Natural killer cell (primary cell): ENCODE measurements at regions not wholly inside any gene's neighbourhood (a gene's known extent, or its start where the extent isn't known, plus 50 kb on each side); places are given as distances from the start of the nearest gene placed in this dataset.

ENCODE experiments used
- ATAC-seq, 3 donors: fragments of 150-1000 bp in 2 of 3; fragments of 200-7000 bp in 1 of 3; cut with Tn5 transposase; 1 replicate in 1 of 3; 2 replicates in 2 of 3; pipeline ENCODE4 v1.10.0; 2021; ENCODE audit warnings: mild to moderate bottlenecking in 2 of 3, moderate library complexity in 2 of 3
- DNase-seq, 2 donors: peaks; one replicate each; pipeline versions ENCODE4 v3.0.0 to v3.0.0-alpha.2; 2013 to 2021; ENCODE audit warnings: mixed read lengths in 1 of 2
- H3K27ac ChIP-seq: one replicate; pipeline ENCODE4 v1.5.1; 2013; ENCODE audit warnings: mild to moderate bottlenecking, low read length
- H3K27me3 ChIP-seq: one replicate; pipeline ENCODE4 v1.6.1; 2013; ENCODE audit warnings: low read length; ENCODE audit not compliant: control insufficient read depth, insufficient read depth
- H3K36me3 ChIP-seq: one replicate; pipeline ENCODE4 v1.6.1; 2013; ENCODE audit warnings: low read length; ENCODE audit not compliant: control insufficient read depth, insufficient read depth
- H3K4me1 ChIP-seq: one replicate; pipeline ENCODE4 v1.6.1; 2013; ENCODE audit warnings: low read length; ENCODE audit not compliant: control insufficient read depth, insufficient read depth
- H3K4me3 ChIP-seq: one replicate; pipeline ENCODE4 v1.5.1; 2013; ENCODE audit warnings: low read length
- H3K9me3 ChIP-seq: one replicate; pipeline ENCODE4 v1.6.1; 2013; ENCODE audit warnings: low read length; ENCODE audit not compliant: control insufficient read depth, insufficient read depth
- H3K27ac Mint-ChIP-seq, 2 donors: one replicate each; pipeline ENCODE4 v1.8.0; 2022; ENCODE audit warnings: mild to moderate bottlenecking in 2 of 2, mixed read lengths in 2 of 2, moderate library complexity in 1 of 2
- H3K27me3 Mint-ChIP-seq, 2 donors: one replicate each; pipeline ENCODE4 v1.8.0; 2022; ENCODE audit warnings: low read depth in 2 of 2, mixed read lengths in 2 of 2
- H3K36me3 Mint-ChIP-seq: one replicate; pipeline ENCODE4 v1.8.0; 2022; ENCODE audit warnings: mixed read lengths
- H3K4me1 Mint-ChIP-seq, 2 donors: one replicate each; pipeline ENCODE4 v1.8.0; 2022; ENCODE audit warnings: mixed read lengths in 2 of 2
- H3K4me3 Mint-ChIP-seq: one replicate; pipeline ENCODE4 v1.8.0; 2022; ENCODE audit warnings: mild to moderate bottlenecking, moderate library complexity, mixed read lengths
- H3K9me3 Mint-ChIP-seq, 2 donors: one replicate each; pipeline ENCODE4 v1.8.0; 2022; ENCODE audit warnings: mixed read lengths in 2 of 2
- WGBS: methylation state at CpG from one replicate; pipeline ENCODE4 v1.1.7; 2013; ENCODE audit warnings: missing lambda C conversion rate; ENCODE audit not compliant: insufficient coverage; 5-methylcytosine and 5-hydroxymethylcytosine counted together
- intact Hi-C: fragments of 100-400 bp; cut with micrococcal nuclease; formaldehyde crosslinking; loops from one replicate; pipeline ENCODE4 v1.14.2; 2022
- TF ChIP-seq, protein P1 (sequence below): fragments of 200-600 bp; IDR thresholded peaks from one replicate; pipeline ENCODE4 v1.8.0; 2022; ENCODE audit warnings: antibody characterized with exemption

DNA sequence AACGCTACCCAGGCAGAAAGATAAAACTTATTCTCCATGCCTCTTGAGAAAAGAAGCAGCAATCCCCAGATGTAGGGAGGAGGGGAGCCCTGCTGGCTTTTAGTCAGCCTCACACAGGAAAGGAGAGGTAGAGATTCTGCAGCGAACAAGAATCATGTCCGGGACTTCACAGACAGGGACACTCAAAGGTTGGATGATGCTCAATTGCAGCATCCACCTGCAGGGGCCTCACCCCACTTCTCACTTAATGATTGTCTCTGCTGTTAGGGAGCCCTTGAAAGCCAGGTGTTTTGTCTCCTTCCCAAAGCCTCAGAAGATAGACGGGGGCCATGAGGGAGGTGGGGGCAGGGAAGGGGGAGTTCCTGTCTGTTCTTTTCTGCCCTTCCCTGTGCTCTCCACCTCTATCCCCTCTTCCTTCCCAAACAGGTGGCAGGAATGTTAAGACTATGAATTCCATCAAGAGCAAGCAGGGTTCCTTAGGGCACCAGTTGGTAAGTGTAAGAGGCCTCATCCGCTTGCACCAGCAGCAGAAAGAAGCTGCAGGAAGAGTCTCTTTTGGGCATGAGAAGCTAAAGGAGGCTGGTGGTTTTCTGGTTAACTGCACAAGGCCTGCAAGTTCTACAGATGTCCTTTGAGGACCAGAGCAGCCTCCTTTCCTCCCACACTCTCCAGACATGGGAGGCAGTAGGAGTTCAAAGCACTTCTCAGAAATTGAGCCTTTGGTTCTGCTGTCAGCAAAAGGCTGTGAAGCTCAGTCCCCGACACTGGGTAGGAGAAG, 154.7 kb upstream of the TNP1 start:
- H3K4me1 Mint-ChIP-seq = no peaks in the 10 kb centered on the region
- H3K27ac Mint-ChIP-seq = no peak overlapping the region
- no peaks in the 10 kb centered on the region for H3K9me3 ChIP-seq
- no peaks in the 10 kb centered on the region for H3K27me3 ChIP-seq
- H3K9me3 Mint-ChIP-seq = no peaks in the 10 kb centered on the region
- WGBS = 78% methylated on average over 5 of the region's 6 CpGs
- ATAC-seq (no peak), DNase-seq (no peak)
- H3K27ac ChIP-seq = no peak overlapping the region
- no peak overlapping the region for H3K4me3 Mint-ChIP-seq
- H3K4me1 ChIP-seq = no peaks in the 10 kb centered on the region
- TF ChIP-seq, protein P1, sequence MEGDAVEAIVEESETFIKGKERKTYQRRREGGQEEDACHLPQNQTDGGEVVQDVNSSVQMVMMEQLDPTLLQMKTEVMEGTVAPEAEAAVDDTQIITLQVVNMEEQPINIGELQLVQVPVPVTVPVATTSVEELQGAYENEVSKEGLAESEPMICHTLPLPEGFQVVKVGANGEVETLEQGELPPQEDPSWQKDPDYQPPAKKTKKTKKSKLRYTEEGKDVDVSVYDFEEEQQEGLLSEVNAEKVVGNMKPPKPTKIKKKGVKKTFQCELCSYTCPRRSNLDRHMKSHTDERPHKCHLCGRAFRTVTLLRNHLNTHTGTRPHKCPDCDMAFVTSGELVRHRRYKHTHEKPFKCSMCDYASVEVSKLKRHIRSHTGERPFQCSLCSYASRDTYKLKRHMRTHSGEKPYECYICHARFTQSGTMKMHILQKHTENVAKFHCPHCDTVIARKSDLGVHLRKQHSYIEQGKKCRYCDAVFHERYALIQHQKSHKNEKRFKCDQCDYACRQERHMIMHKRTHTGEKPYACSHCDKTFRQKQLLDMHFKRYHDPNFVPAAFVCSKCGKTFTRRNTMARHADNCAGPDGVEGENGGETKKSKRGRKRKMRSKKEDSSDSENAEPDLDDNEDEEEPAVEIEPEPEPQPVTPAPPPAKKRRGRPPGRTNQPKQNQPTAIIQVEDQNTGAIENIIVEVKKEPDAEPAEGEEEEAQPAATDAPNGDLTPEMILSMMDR = no peak
- no peak overlapping the region for H3K4me3 ChIP-seq
- H3K36me3 ChIP-seq = no peaks in the 10 kb centered on the region
- intact Hi-C loops = no loop called here
- peaks cover 26 to 36% of the 10 kb centered on the region in 2 donors for H3K27me3 Mint-ChIP-seq
- no peaks in the 10 kb centered on the region for H3K36me3 Mint-ChIP-seq

DNA sequence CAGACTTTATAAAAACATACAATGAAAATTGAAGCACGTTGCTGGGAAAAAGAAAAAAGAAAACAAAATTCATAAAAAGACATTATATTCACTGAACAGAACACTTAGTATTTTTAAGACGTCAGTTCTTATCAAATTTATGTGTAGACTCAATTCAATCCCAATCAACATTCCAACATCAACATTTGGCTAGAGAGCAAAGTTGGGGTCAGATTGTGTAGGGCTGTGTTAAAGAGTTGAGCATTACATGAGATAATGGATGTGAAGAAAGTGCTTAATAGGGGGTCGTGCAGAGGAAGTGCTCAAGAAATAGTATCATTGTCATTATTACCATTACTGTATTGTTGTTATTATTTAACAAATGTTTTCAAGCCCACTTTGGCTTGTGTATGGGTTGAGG, 154.1 kb upstream of the TNP1 start:
- intact Hi-C loops = no loop called here
- H3K27me3 Mint-ChIP-seq = peaks cover 24 to 38% of the 10 kb centered on the region in 2 donors
- no peak overlapping the region for H3K27ac Mint-ChIP-seq
- no peak for ATAC-seq
- H3K36me3 ChIP-seq = no peaks in the 10 kb centered on the region
- H3K36me3 Mint-ChIP-seq = no peaks in the 10 kb centered on the region
- no peaks in the 10 kb centered on the region for H3K9me3 ChIP-seq
- no peak overlapping the region for H3K27ac ChIP-seq
- no peak for DNase-seq
- TF ChIP-seq, protein P1 = no peak
- H3K27me3 ChIP-seq = no peaks in the 10 kb centered on the region
- no peak overlapping the region for H3K4me3 Mint-ChIP-seq
- no CpG with 5 or more reads among the region's 3 CpGs for whole genome bisulfite sequencing
- H3K9me3 Mint-ChIP-seq = no peaks in the 10 kb centered on the region
- H3K4me1 Mint-ChIP-seq = no peaks in the 10 kb centered on the region
- no peak overlapping the region for H3K4me3 ChIP-seq
- no peaks in the 10 kb centered on the region for H3K4me1 ChIP-seq

DNA sequence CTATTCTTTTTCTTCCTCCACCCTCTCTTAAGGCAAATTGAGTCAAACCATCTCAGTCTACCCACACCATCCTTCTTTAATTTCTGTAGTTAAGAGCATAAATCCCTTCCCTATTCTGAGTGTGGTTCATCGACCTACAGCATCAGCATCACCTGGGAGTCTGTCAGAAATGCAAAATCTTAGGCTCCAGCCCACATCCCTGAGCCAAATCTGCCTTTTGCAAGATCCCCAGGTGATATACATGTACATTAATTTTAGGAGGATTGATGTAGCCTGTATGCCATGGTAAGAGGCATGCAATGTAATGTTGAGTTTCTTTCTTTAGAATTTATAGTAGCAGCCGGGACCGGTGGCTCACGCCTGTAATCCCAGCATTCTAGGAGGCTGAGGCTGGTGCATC, 151.7 kb upstream of the TNP1 start:
- no peaks in the 10 kb centered on the region for H3K4me1 ChIP-seq
- Mint-ChIP-seq H3K9me3 (no peaks in the 10 kb centered on the region), H3K36me3 (no peaks in the 10 kb centered on the region), H3K4me3 (no peak overlapping the region), H3K27me3 (peaks cover 12 to 36% of the 10 kb centered on the region in 2 donors), H3K4me1 (no peaks in the 10 kb centered on the region), H3K27ac (no peak overlapping the region)
- no peak overlapping the region for H3K4me3 ChIP-seq
- no peaks in the 10 kb centered on the region for H3K27me3 ChIP-seq
- intact Hi-C loops = no loop called here
- TF ChIP-seq, protein P1 = no peak
- ATAC-seq (no peak), DNase-seq (no peak)
- 81% methylated on average over 4 of the region's 4 CpGs for whole genome bisulfite sequencing
- no peaks in the 10 kb centered on the region for H3K36me3 ChIP-seq
- no peak overlapping the region for H3K27ac ChIP-seq
- H3K9me3 ChIP-seq = no peaks in the 10 kb centered on the region

DNA sequence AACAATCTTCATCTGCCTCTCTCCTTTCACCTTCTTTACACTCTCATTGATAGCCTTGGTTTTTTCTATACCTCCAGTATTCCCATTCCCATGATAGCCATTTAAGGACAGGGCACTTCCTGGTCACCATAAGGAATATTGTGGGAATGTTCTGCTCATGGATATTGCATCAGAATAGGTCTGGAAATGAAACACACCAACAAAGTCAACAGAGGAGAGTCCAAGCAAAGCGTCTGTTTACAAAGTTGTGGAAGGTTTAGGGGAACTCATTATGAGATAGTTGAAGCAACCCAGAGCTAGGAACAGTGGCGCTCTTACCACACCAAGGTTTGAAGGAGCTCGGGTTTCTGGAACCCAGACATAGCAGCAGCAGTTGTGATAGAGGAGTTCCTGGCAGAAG, 150.3 kb upstream of the TNP1 start:
- Histone ChIP-seq H3K4me1 (no peaks in the 10 kb centered on the region), H3K27me3 (no peaks in the 10 kb centered on the region), H3K4me3 (no peak overlapping the region), H3K9me3 (no peaks in the 10 kb centered on the region), H3K27ac (no peak overlapping the region), H3K36me3 (no peaks in the 10 kb centered on the region)
- ATAC-seq (no peak), DNase-seq (no peak)
- H3K36me3 Mint-ChIP-seq = no peaks in the 10 kb centered on the region
- H3K27me3 Mint-ChIP-seq = peaks cover 12 to 42% of the 10 kb centered on the region in 2 donors
- TF ChIP-seq, protein P1 = no peak
- H3K9me3 Mint-ChIP-seq = no peaks in the 10 kb centered on the region
- H3K4me3 Mint-ChIP-seq = no peak overlapping the region
- H3K4me1 Mint-ChIP-seq = no peaks in the 10 kb centered on the region
- H3K27ac Mint-ChIP-seq = no peak overlapping the region
- intact Hi-C loops = no loop called here
- 83% methylated on average over 3 of the region's 3 CpGs for WGBS
